HCT116 (cell line): ENCODE measurements at regions not wholly inside any gene's neighbourhood (a gene's known extent, or its start where the extent isn't known, plus 50 kb on each side); places are given as distances from the start of the nearest gene placed in this dataset.

Experiments used
- ATAC-seq: fragments of 200-7000 bp; cut with Tn5 transposase; 2 replicates; pipeline ENCODE4 v1.9.1; 2020; ENCODE audit warnings: mild to moderate bottlenecking, moderate library complexity
- BruUV-seq: library from RNA; stranded (reverse); fragments of 400-500 nt; replicated peaks from 2 replicates; lab custom pipeline; 2021; lab: Mats Ljungman, UMichigan
- CTCF ChIA-PET: fragments of 300-600 bp; sonication (Branson Sonifier 250); formaldehyde crosslinking; loops from one replicate; lab custom pipeline; 2021; ENCODE audit warnings: antibody characterized with exemption; lab: Charles Lee
- POLR2A ChIA-PET: fragments of 300-600, 350-600 bp; sonication (Branson Sonifier 250); formaldehyde crosslinking; loops from one replicate; lab custom pipeline; 2021; ENCODE audit warnings: antibody characterized with exemption; lab: Charles Lee
- RAD21 ChIA-PET, 2 experiments: fragments of 300-600 bp; sonication (Branson Sonifier 250); formaldehyde crosslinking; loops; one replicate each; lab custom pipeline; 2023; ENCODE audit warnings: low total read pairs in 2 of 2; ENCODE audit not compliant: uncharacterized antibody in 2 of 2, unreplicated experiment in 2 of 2, low non-redundant PET in 1 of 2; lab: Charles Lee
- DNase-seq: peaks from one replicate; pipeline ENCODE4 v3.0.0-alpha.2; 2010; ENCODE audit warnings: low read depth, low spot score
- H2AFZ ChIP-seq: fragments of 200-600 bp; shearing (Covaris generic), sonication (generic); 2 replicates; pipeline ENCODE4 v1.6.1; 2017; ENCODE audit warnings: low read depth, mixed run types, mixed read lengths, antibody characterized with exemption, low read length; ENCODE audit not compliant: poor library complexity, severe bottlenecking
- H3K27ac ChIP-seq: 2 replicates; pipeline ENCODE4 v1.5.1; 2012; ENCODE audit warnings: low read depth, low read length
- H3K27me3 ChIP-seq: fragments of 200-600 bp; sonication (generic); 2 replicates; pipeline ENCODE4 v1.6.1; 2016; ENCODE audit warnings: mixed run types, low read length, mixed read lengths; ENCODE audit not compliant: insufficient read depth
- H3K36me3 ChIP-seq, 2 experiments: fragments of 200-500 bp in 1 of 2; fragments of 200-600 bp in 1 of 2; sonication (Bioruptor generic) in 1 of 2; sonication (generic) in 1 of 2; 2 replicates each; pipeline versions ENCODE4 v1.5.1 to v1.6.1; 2014 to 2016; ENCODE audit warnings: low read length in 2 of 2, inconsistent platforms in 1 of 2, mixed read lengths in 1 of 2, mixed run types in 1 of 2; ENCODE audit not compliant: insufficient read depth in 2 of 2, control insufficient read depth in 1 of 2
- H3K4me1 ChIP-seq, 2 experiments: fragments of 200-600 bp in 1 of 2; sonication (generic) in 1 of 2; 2 replicates each; pipeline versions ENCODE4 v1.5.1 to v1.6.1; 2012 to 2017; ENCODE audit warnings: low read length in 2 of 2, inconsistent platforms in 1 of 2, mild to moderate bottlenecking in 1 of 2, mixed read lengths in 1 of 2, mixed run types in 1 of 2, moderate library complexity in 1 of 2; ENCODE audit not compliant: insufficient read depth in 2 of 2, control insufficient read depth in 1 of 2
- H3K4me2 ChIP-seq: fragments of 200-600 bp; sonication (generic); 2 replicates; pipeline ENCODE4 v1.6.1; 2017; ENCODE audit warnings: mixed run types, low read length, mixed read lengths
- H3K4me3 ChIP-seq, 2 experiments: fragments of 200-600 bp in 1 of 2; sonication (generic) in 1 of 2; replicated peaks in 1 of 2; 2 replicates each; pipeline ENCODE4 v1.5.1; 2011 to 2016; ENCODE audit warnings: low read length in 2 of 2, control low read depth in 1 of 2, low read depth in 1 of 2, mild to moderate bottlenecking in 1 of 2, mixed read lengths in 1 of 2, mixed run types in 1 of 2
- H3K79me2 ChIP-seq: fragments of 200-600 bp; sonication (generic); 2 replicates; pipeline ENCODE4 v1.6.1; 2017; ENCODE audit warnings: mild to moderate bottlenecking, mixed run types, low read length, moderate library complexity, mixed read lengths; ENCODE audit not compliant: insufficient read depth
- H3K9ac ChIP-seq: fragments of 200-600 bp; sonication (generic); 2 replicates; pipeline ENCODE4 v1.6.1; 2016; ENCODE audit warnings: low read length, mixed read lengths
- H3K9me2 ChIP-seq: fragments of 200-600 bp; sonication (generic), shearing (Covaris generic); 2 replicates; pipeline ENCODE4 v1.6.1; 2017; ENCODE audit warnings: mixed run types, mild to moderate bottlenecking, moderate library complexity; ENCODE audit not compliant: insufficient read depth
- H3K9me3 ChIP-seq, 2 experiments: fragments of 200-500 bp in 1 of 2; fragments of 200-600 bp in 1 of 2; sonication (Bioruptor generic) in 1 of 2; sonication (generic) in 1 of 2; 2 replicates each; pipeline ENCODE4 v1.6.1; 2014 to 2017; ENCODE audit warnings: low read length in 2 of 2, mixed read lengths in 2 of 2, inconsistent platforms in 1 of 2, low read depth in 1 of 2, mild to moderate bottlenecking in 1 of 2, mixed run types in 1 of 2, moderate library complexity in 1 of 2; ENCODE audit not compliant: control insufficient read depth in 1 of 2, insufficient read depth in 1 of 2
- H4K20me1 ChIP-seq: fragments of 200-600 bp; sonication (generic), shearing (Covaris generic); 2 replicates; pipeline ENCODE4 v1.6.1; 2017; ENCODE audit warnings: mixed run types, mild to moderate bottlenecking, moderate library complexity; ENCODE audit not compliant: insufficient read depth
- ATF3 ChIP-seq: IDR thresholded peaks from 2 replicates; pipeline ENCODE4 v1.6.1; 2012
- CBX3 ChIP-seq: IDR thresholded peaks from 2 replicates; pipeline ENCODE4 v1.6.1; 2012; ENCODE audit warnings: low read depth
- CEBPB ChIP-seq: IDR thresholded peaks from 2 replicates; pipeline ENCODE4 v1.6.1; 2012; ENCODE audit warnings: low read depth
- EGR1 ChIP-seq: IDR thresholded peaks from 2 replicates; pipeline ENCODE4 v1.6.1; 2012; ENCODE audit warnings: low read depth
- ELF1 ChIP-seq: IDR thresholded peaks from 2 replicates; pipeline ENCODE4 v1.6.1; 2012; ENCODE audit warnings: low read depth, borderline replicate concordance
- EZH2phosphoT487 ChIP-seq: fragments of 200-600 bp; IDR thresholded peaks from 2 replicates; pipeline ENCODE4 v1.6.1; 2018; ENCODE audit warnings: antibody characterized with exemption, borderline replicate concordance
- FOSL1 ChIP-seq: IDR thresholded peaks from 2 replicates; pipeline ENCODE4 v1.6.1; 2012; ENCODE audit warnings: low read depth
- POLR2A ChIP-seq: IDR thresholded peaks from 2 replicates; pipeline ENCODE4 v1.7.0; 2011; ENCODE audit warnings: borderline replicate concordance; ENCODE audit not compliant: insufficient read depth, insufficient read length; ENCODE audit errors: extremely low read depth
- REST ChIP-seq: IDR thresholded peaks from 2 replicates; pipeline ENCODE4 v1.6.1; 2012; ENCODE audit warnings: low read depth
- SIN3A ChIP-seq: IDR thresholded peaks from 2 replicates; pipeline ENCODE4 v1.6.1; 2012; ENCODE audit warnings: low read depth
- TCF7L2 ChIP-seq: IDR thresholded peaks from 2 replicates; pipeline ENCODE4 v1.7.0; 2011; ENCODE audit warnings: borderline replicate concordance, inconsistent platforms; ENCODE audit not compliant: insufficient read depth, insufficient read length; ENCODE audit errors: extremely low read depth
- intact Hi-C: fragments of 100-400 bp; cut with micrococcal nuclease; formaldehyde crosslinking; loops from 2 replicates; pipeline ENCODE4 v1.10.0; 2022
- TF ChIP-seq, protein P1 (sequence below), 3 experiments: fragments of 200-600 bp in 1 of 3; sonication (generic) in 1 of 3; IDR thresholded peaks in 2 of 3; conservative IDR thresholded peaks in 1 of 3; 2 replicates each; pipeline ENCODE4 v1.5.1; 2012 to 2017; ENCODE audit warnings: low read depth in 2 of 3, low read length in 2 of 3, antibody characterized with exemption in 1 of 3, borderline replicate concordance in 1 of 3, control low read depth in 1 of 3, mild to moderate bottlenecking in 1 of 3, mixed read lengths in 1 of 3, mixed run types in 1 of 3, moderate library complexity in 1 of 3; ENCODE audit not compliant: insufficient read depth in 1 of 3
- TF ChIP-seq, protein P2 (sequence below): IDR thresholded peaks from 2 replicates; pipeline ENCODE4 v1.6.1; 2012

- H3K9ac ChIP-seq = no peak overlapping the region
- no peak overlapping the region for H3K27ac ChIP-seq
- no peaks in the 10 kb centered on the region for H4K20me1 ChIP-seq
- H3K4me3 ChIP-seq = no peak overlapping the region
- no peaks in the 10 kb centered on the region for H3K27me3 ChIP-seq
- H3K36me3 ChIP-seq = no peaks in the 10 kb centered on the region
- H3K9me3 ChIP-seq = no peaks in the 10 kb centered on the region
- DNase-seq = no peak
- no peaks in the 10 kb centered on the region for H3K4me1 ChIP-seq
- POLR2A ChIA-PET = no interaction called here
- TF ChIP-seq POLR2A (no peak), CEBPB (no peak), ELF1 (no peak), REST (no peak), SIN3A (no peak), EGR1 (no peak), FOSL1 (no peak), EZH2phosphoT487 (no peak)
- TF ChIP-seq, all 23 proteins: peak for 0
- H3K9me2 ChIP-seq = no peaks in the 10 kb centered on the region
- no peaks in the 10 kb centered on the region for H3K79me2 ChIP-seq
- ChIA-PET RAD21 (no interaction called here), CTCF (no interaction called here)
- no peak overlapping the region for H2AFZ ChIP-seq
- intact Hi-C loops = no loop called here
- BruUV-seq = no TSS peak
- ATAC-seq = no peak
- no peak overlapping the region for H3K4me2 ChIP-seq
Measured at GRCh38 chr3:105051111-105051510, 315.6 kb upstream of the ALCAM start.

GRCh38 chr3:105051972-105052371 lies 314.7 kb upstream of the ALCAM start:
- Histone ChIP-seq H3K79me2 (no peaks in the 10 kb centered on the region), H3K4me1 (no peaks in the 10 kb centered on the region), H3K9ac (no peak overlapping the region), H3K27me3 (no peaks in the 10 kb centered on the region), H3K4me3 (no peak overlapping the region), H3K9me3 (no peaks in the 10 kb centered on the region), H3K27ac (no peak overlapping the region), H3K4me2 (no peak overlapping the region), H3K9me2 (no peaks in the 10 kb centered on the region), H2AFZ (no peak overlapping the region), H3K36me3 (no peaks in the 10 kb centered on the region), H4K20me1 (no peaks in the 10 kb centered on the region)
- ATAC-seq = no peak
- DNase-seq = no peak
- ChIA-PET CTCF (no interaction called here), RAD21 (no interaction called here), POLR2A (no interaction called here)
- no TSS peak for BruUV-seq
- intact Hi-C loops = no loop called here
- TF ChIP-seq, protein P1, sequence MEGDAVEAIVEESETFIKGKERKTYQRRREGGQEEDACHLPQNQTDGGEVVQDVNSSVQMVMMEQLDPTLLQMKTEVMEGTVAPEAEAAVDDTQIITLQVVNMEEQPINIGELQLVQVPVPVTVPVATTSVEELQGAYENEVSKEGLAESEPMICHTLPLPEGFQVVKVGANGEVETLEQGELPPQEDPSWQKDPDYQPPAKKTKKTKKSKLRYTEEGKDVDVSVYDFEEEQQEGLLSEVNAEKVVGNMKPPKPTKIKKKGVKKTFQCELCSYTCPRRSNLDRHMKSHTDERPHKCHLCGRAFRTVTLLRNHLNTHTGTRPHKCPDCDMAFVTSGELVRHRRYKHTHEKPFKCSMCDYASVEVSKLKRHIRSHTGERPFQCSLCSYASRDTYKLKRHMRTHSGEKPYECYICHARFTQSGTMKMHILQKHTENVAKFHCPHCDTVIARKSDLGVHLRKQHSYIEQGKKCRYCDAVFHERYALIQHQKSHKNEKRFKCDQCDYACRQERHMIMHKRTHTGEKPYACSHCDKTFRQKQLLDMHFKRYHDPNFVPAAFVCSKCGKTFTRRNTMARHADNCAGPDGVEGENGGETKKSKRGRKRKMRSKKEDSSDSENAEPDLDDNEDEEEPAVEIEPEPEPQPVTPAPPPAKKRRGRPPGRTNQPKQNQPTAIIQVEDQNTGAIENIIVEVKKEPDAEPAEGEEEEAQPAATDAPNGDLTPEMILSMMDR (IDR thresholded peaks at IDR 0.05 in 2 of 3, conservative IDR thresholded peaks at IDR 0.05 in 1 of 3; ENCODE audit: borderline replicate concordance in 1 of 3, insufficient read depth in 1 of 3, low read depth in 2 of 3, low read length in 2 of 3) = no peak
- TF ChIP-seq ATF3 (no peak), TCF7L2 (no peak), CBX3 (no peak), ELF1 (no peak), CEBPB (no peak)
- TF ChIP-seq, protein P2, sequence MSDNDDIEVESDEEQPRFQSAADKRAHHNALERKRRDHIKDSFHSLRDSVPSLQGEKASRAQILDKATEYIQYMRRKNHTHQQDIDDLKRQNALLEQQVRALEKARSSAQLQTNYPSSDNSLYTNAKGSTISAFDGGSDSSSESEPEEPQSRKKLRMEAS = no peak
